Mucosa of rectum (tissue), 2 donors: ENCODE measurements at regions not wholly inside any gene's neighbourhood (a gene's known extent, or its start where the extent isn't known, plus 50 kb on each side); places are given as distances from the start of the nearest gene placed in this dataset.

Experiments
- H3K27ac ChIP-seq, 2 donors: one replicate each; pipeline ENCODE4 v1.7.0; 2013; ENCODE audit warnings: inconsistent platforms in 2 of 2, low read depth in 2 of 2, low read length in 2 of 2
- H3K27me3 ChIP-seq, 2 donors: one replicate each; pipeline ENCODE4 v1.7.0; 2013; ENCODE audit warnings: low read length in 2 of 2; ENCODE audit not compliant: control insufficient read depth in 2 of 2, insufficient read depth in 2 of 2
- H3K36me3 ChIP-seq, 2 donors: one replicate each; pipeline ENCODE4 v1.7.0; 2013; ENCODE audit warnings: low read length in 2 of 2; ENCODE audit not compliant: control insufficient read depth in 2 of 2, insufficient read depth in 2 of 2
- H3K4me1 ChIP-seq, 2 donors: one replicate each; pipeline ENCODE4 v1.7.0; 2013; ENCODE audit warnings: low read length in 2 of 2, mild to moderate bottlenecking in 1 of 2; ENCODE audit not compliant: control insufficient read depth in 2 of 2, insufficient read depth in 2 of 2
- H3K4me3 ChIP-seq, 2 donors: one replicate each; pipeline ENCODE4 v1.7.0; 2013; ENCODE audit warnings: low read length in 2 of 2
- H3K9ac ChIP-seq, 2 donors: one replicate each; pipeline ENCODE4 v1.7.0; 2013; ENCODE audit warnings: low read length in 2 of 2, low read depth in 1 of 2, mild to moderate bottlenecking in 1 of 2
- H3K9me3 ChIP-seq, 2 donors: one replicate each; pipeline ENCODE4 v1.7.0; 2013; ENCODE audit warnings: low read length in 2 of 2; ENCODE audit not compliant: control insufficient read depth in 2 of 2
- donor health status: healthy.
- donor health status: Normal muscosa, but diverticular disease.

GRCh38 chr5:103498800-103499551 lies 63.6 kb downstream of the NUDT12 start:
- H3K27ac ChIP-seq, result no peak overlapping the region
- no peaks in the 10 kb centered on the region for H3K4me1 ChIP-seq
- H3K27me3 ChIP-seq, result no peaks in the 10 kb centered on the region
- no peak overlapping the region for H3K4me3 ChIP-seq
- no peak overlapping the region for H3K9ac ChIP-seq
- H3K9me3 ChIP-seq, result no peaks in the 10 kb centered on the region
- no peaks in the 10 kb centered on the region for H3K36me3 ChIP-seq

GRCh38 chr5:103498211-103498610 lies 64.4 kb downstream of the NUDT12 start:
- Histone ChIP-seq H3K27ac (no peak overlapping the region), H3K9ac (no peak overlapping the region), H3K4me3 (no peak overlapping the region), H3K36me3 (no peaks in the 10 kb centered on the region), H3K27me3 (no peaks in the 10 kb centered on the region), H3K4me1 (no peaks in the 10 kb centered on the region), H3K9me3 (no peaks in the 10 kb centered on the region)

GRCh38 chr5:103497781-103498180 lies 64.8 kb downstream of the NUDT12 start:
- H3K36me3 ChIP-seq, result no peaks in the 10 kb centered on the region
- no peaks in the 10 kb centered on the region for H3K4me1 ChIP-seq
- H3K27me3 ChIP-seq, result no peaks in the 10 kb centered on the region
- no peak overlapping the region for H3K4me3 ChIP-seq
- no peak overlapping the region for H3K9ac ChIP-seq
- H3K9me3 ChIP-seq, result no peaks in the 10 kb centered on the region
- no peak overlapping the region for H3K27ac ChIP-seq

- no peak overlapping the region for H3K4me3 ChIP-seq
- H3K9ac ChIP-seq, result no peak overlapping the region
- H3K9me3 ChIP-seq, result no peaks in the 10 kb centered on the region
- no peaks in the 10 kb centered on the region for H3K4me1 ChIP-seq
- no peak overlapping the region for H3K27ac ChIP-seq
- no peaks in the 10 kb centered on the region for H3K36me3 ChIP-seq
- no peaks in the 10 kb centered on the region for H3K27me3 ChIP-seq
Observed at GRCh38 chr5:103490030-103490739, 72.4 kb downstream of the NUDT12 start.

GRCh38 chr5:103489307-103489706 lies 73.3 kb downstream of the NUDT12 start:
- H3K9me3 ChIP-seq, result no peaks in the 10 kb centered on the region
- H3K27ac ChIP-seq, result no peak overlapping the region
- no peak overlapping the region for H3K9ac ChIP-seq
- H3K4me1 ChIP-seq, result no peaks in the 10 kb centered on the region
- no peak overlapping the region for H3K4me3 ChIP-seq
- no peaks in the 10 kb centered on the region for H3K27me3 ChIP-seq
- H3K36me3 ChIP-seq, result no peaks in the 10 kb centered on the region

GRCh38 chr5:103487822-103488493 lies 74.6 kb downstream of the NUDT12 start:
- no peak overlapping the region for H3K27ac ChIP-seq
- H3K36me3 ChIP-seq, result no peaks in the 10 kb centered on the region
- H3K4me3 ChIP-seq, result no peak overlapping the region
- no peaks in the 10 kb centered on the region for H3K4me1 ChIP-seq
- H3K9ac ChIP-seq, result no peak overlapping the region
- H3K9me3 ChIP-seq, result no peaks in the 10 kb centered on the region
- no peaks in the 10 kb centered on the region for H3K27me3 ChIP-seq

- Histone ChIP-seq H3K27me3 (no peaks in the 10 kb centered on the region), H3K27ac (no peak overlapping the region), H3K4me3 (no peak overlapping the region), H3K9ac (no peak overlapping the region), H3K36me3 (no peaks in the 10 kb centered on the region), H3K9me3 (no peaks in the 10 kb centered on the region), H3K4me1 (no peaks in the 10 kb centered on the region)
Observed at GRCh38 chr5:103487218-103487617, 75.4 kb downstream of the NUDT12 start.

- H3K36me3 ChIP-seq, result no peaks in the 10 kb centered on the region
- no peak overlapping the region for H3K27ac ChIP-seq
- no peaks in the 10 kb centered on the region for H3K9me3 ChIP-seq
- no peaks in the 10 kb centered on the region for H3K4me1 ChIP-seq
- no peak overlapping the region for H3K9ac ChIP-seq
- H3K27me3 ChIP-seq, result no peaks in the 10 kb centered on the region
- no peak overlapping the region for H3K4me3 ChIP-seq
Observed at GRCh38 chr5:103486739-103487138, 75.8 kb downstream of the NUDT12 start.

- H3K36me3 ChIP-seq, result no peaks in the 10 kb centered on the region
- H3K4me3 ChIP-seq, result no peak overlapping the region
- no peak overlapping the region for H3K9ac ChIP-seq
- H3K27me3 ChIP-seq, result no peaks in the 10 kb centered on the region
- H3K9me3 ChIP-seq, result no peaks in the 10 kb centered on the region
- H3K4me1 ChIP-seq, result peaks cover 0 to 22% of the 10 kb centered on the region in 2 donors
- H3K27ac ChIP-seq, result peak overlapping the region; percentile 66
Observed at GRCh38 chr5:103480246-103480645, 82.3 kb downstream of the NUDT12 start.

GRCh38 chr5:103477678-103478077 lies 84.9 kb downstream of the NUDT12 start:
- Histone ChIP-seq H3K27me3 (no peaks in the 10 kb centered on the region), H3K36me3 (no peaks in the 10 kb centered on the region), H3K9me3 (no peaks in the 10 kb centered on the region), H3K27ac (no peak overlapping the region), H3K4me3 (no peak overlapping the region), H3K9ac (no peak overlapping the region), H3K4me1 (peaks cover 0 to 29% of the 10 kb centered on the region in 2 donors)
